ENCODE measurements at regions not wholly inside any gene's neighbourhood (a gene's known extent, or its start where the extent isn't known, plus 50 kb on each side); places are given as distances from the start of the nearest gene placed in this dataset.

DNA sequence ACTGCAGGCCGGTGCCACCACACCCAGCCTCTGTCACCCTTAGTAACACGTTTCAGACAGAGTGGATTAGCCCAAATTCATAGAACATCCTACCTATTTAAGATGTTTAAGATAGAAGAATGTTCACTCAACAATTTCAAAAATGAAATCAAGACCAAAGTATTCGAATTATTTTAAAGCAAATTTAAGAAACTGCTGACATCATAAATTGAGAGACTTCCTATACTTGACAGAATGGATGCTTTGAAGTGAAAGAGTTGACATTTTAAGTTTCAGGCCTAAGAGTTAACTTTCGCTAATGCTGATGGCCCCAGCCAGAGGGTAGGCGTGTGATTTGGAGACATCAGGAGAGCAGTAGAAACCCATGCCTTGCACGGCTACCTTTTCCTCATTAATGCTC is 271.9 kb downstream of the SS18 start:
- Mint-ChIP-seq H3K4me3 (no peak overlapping the region), H3K27ac (no peak overlapping the region), H3K36me3 (no peaks in the 10 kb centered on the region), H3K4me1 (peaks cover 10 to 19% of the 10 kb centered on the region in 2 donors), H3K9me3 (no peaks in the 10 kb centered on the region), H3K27me3 (ENCODE audit: low read depth in 2 of 2) (peaks cover 3 to 23% of the 10 kb centered on the region in 2 donors)
- Histone ChIP-seq H3K27ac (ENCODE audit: low read length) (no peak overlapping the region), H3K4me3 (ENCODE audit: low read length) (no peak overlapping the region), H3K36me3 (ENCODE audit: control insufficient read depth, insufficient read depth, low read length) (no peaks in the 10 kb centered on the region), H3K4me1 (ENCODE audit: control insufficient read depth, insufficient read depth, low read length) (peaks cover 8% of the 10 kb centered on the region), H3K9me3 (ENCODE audit: control insufficient read depth, insufficient read depth, low read length) (no peaks in the 10 kb centered on the region), H3K27me3 (ENCODE audit: control insufficient read depth, insufficient read depth, low read length) (no peaks in the 10 kb centered on the region)
- intact Hi-C loops (cut with micrococcal nuclease) = no loop called here
- WGBS (ENCODE audit: insufficient coverage) = 95% methylated on average over 4 of the region's 6 CpGs
- DNase-seq = no peak
- no peak for ATAC-seq
- TF ChIP-seq, protein P1, sequence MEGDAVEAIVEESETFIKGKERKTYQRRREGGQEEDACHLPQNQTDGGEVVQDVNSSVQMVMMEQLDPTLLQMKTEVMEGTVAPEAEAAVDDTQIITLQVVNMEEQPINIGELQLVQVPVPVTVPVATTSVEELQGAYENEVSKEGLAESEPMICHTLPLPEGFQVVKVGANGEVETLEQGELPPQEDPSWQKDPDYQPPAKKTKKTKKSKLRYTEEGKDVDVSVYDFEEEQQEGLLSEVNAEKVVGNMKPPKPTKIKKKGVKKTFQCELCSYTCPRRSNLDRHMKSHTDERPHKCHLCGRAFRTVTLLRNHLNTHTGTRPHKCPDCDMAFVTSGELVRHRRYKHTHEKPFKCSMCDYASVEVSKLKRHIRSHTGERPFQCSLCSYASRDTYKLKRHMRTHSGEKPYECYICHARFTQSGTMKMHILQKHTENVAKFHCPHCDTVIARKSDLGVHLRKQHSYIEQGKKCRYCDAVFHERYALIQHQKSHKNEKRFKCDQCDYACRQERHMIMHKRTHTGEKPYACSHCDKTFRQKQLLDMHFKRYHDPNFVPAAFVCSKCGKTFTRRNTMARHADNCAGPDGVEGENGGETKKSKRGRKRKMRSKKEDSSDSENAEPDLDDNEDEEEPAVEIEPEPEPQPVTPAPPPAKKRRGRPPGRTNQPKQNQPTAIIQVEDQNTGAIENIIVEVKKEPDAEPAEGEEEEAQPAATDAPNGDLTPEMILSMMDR (IDR thresholded peaks at IDR 0.05) = no peak

DNA sequence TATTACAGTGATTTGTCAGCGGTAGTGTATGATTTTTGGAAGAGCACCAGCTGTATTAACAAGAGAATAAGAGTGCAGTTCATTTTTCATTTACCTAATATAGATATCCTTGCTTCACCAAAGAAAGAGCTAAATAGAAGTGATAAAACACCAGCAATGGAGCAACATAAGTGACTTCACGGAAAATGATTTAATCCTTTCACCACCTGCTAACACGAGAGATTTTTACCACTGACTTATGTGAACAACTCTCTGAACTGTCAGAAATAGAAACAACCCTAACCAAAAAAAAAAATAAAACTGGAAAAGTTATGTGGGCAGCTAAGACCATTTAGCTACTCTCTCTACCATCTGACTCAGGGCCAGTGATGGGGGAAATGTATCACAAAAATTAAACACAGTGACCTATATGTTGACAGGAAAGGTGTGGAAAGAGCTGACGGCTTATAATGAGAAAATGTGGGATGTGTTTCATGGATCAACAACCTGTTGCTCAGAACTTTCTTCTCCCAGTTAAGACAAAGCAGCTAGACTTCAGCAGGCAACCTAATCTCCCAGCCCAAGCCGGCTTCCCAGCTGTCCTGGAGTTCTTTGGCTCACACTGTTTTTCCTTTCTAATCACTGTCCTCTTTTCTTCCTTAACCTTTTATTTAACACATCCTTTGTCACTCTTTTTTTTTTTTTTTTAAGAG is 272.7 kb downstream of the SS18 start:
- Mint-ChIP-seq H3K27ac (no peak overlapping the region), H3K27me3 (ENCODE audit: low read depth in 2 of 2) (peaks cover 3 to 23% of the 10 kb centered on the region in 2 donors), H3K4me3 (no peak overlapping the region), H3K4me1 (peaks cover 10 to 19% of the 10 kb centered on the region in 2 donors), H3K36me3 (no peaks in the 10 kb centered on the region), H3K9me3 (no peaks in the 10 kb centered on the region)
- no peaks in the 10 kb centered on the region for H3K9me3 ChIP-seq (ENCODE audit: control insufficient read depth, insufficient read depth, low read length)
- no peak overlapping the region for H3K4me3 ChIP-seq (ENCODE audit: low read length)
- no peaks in the 10 kb centered on the region for H3K36me3 ChIP-seq (ENCODE audit: control insufficient read depth, insufficient read depth, low read length)
- H3K4me1 ChIP-seq (ENCODE audit: control insufficient read depth, insufficient read depth, low read length) = peaks cover 8% of the 10 kb centered on the region
- TF ChIP-seq, protein P1 (IDR thresholded peaks at IDR 0.05) = no peak
- WGBS (ENCODE audit: insufficient coverage) = 83% methylated on average over 4 of the region's 5 CpGs
- H3K27ac ChIP-seq (ENCODE audit: low read length) = no peak overlapping the region
- intact Hi-C loops (cut with micrococcal nuclease) = no loop called here
- DNase-seq = no peak
- no peaks in the 10 kb centered on the region for H3K27me3 ChIP-seq (ENCODE audit: control insufficient read depth, insufficient read depth, low read length)
- no peak for ATAC-seq

DNA sequence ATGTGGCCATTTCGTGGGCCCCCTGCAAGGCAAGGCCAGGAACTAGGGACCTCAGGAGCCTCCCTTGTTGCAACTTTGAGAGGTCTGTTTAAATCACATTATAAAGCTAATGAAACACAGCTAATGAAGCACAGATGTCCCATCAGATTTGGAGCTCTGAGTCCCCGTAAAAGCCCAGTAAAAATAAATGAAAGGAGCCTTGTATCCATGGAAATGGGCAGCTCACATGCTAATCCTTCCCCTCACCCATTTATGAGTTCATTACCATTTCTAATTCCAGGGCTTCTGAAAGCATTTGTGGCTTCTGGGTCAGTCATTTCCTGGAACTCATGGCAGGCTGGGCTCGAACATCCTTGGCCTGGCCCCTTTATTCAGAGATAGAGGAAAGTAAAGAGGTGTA is 274.8 kb downstream of the SS18 start:
- Mint-ChIP-seq H3K4me1 (peaks cover 10 to 19% of the 10 kb centered on the region in 2 donors), H3K27ac (peak overlapping the region; percentile 21 to 32), H3K36me3 (no peaks in the 10 kb centered on the region), H3K4me3 (no peak overlapping the region), H3K9me3 (no peaks in the 10 kb centered on the region), H3K27me3 (ENCODE audit: low read depth in 2 of 2) (peaks cover 3 to 6% of the 10 kb centered on the region in 2 donors)
- H3K27me3 ChIP-seq (ENCODE audit: control insufficient read depth, insufficient read depth, low read length) = no peaks in the 10 kb centered on the region
- H3K27ac ChIP-seq (ENCODE audit: low read length) = no peak overlapping the region
- no peaks in the 10 kb centered on the region for H3K9me3 ChIP-seq (ENCODE audit: control insufficient read depth, insufficient read depth, low read length)
- H3K4me1 ChIP-seq (ENCODE audit: control insufficient read depth, insufficient read depth, low read length) = peaks cover 8% of the 10 kb centered on the region
- no peak for ATAC-seq
- no peaks in the 10 kb centered on the region for H3K36me3 ChIP-seq (ENCODE audit: control insufficient read depth, insufficient read depth, low read length)
- DNase-seq = no peak
- TF ChIP-seq, protein P1 (IDR thresholded peaks at IDR 0.05) = no peak
- WGBS (ENCODE audit: insufficient coverage) = 78% methylated on average over 3 of the region's 3 CpGs
- H3K4me3 ChIP-seq (ENCODE audit: low read length) = no peak overlapping the region
- intact Hi-C loops (cut with micrococcal nuclease) = no loop called here

All from natural killer cell (primary cell).